IMR-90 (cell line): ENCODE measurements at regions not wholly inside any gene's neighbourhood (a gene's known extent, or its start where the extent isn't known, plus 50 kb on each side); places are given as distances from the start of the nearest gene placed in this dataset.

Experiments used
- ATAC-seq: fragments of 200-7000 bp; cut with Tn5 transposase; 2 replicates; pipeline ENCODE4 v1.9.1; 2020; ENCODE audit warnings: low read depth, mild to moderate bottlenecking, moderate library complexity
- BruUV-seq: library from RNA; stranded (reverse); fragments of 400-500 nt; replicated peaks from 2 replicates; lab custom pipeline; 2021; lab: Mats Ljungman, UMichigan
- CTCF ChIA-PET: fragments of 300-600 bp; formaldehyde crosslinking; extraction: SDS; loops from one replicate; lab custom pipeline; 2021; ENCODE audit warnings: antibody characterized with exemption; lab: Yijun Ruan, JAX
- POLR2A ChIA-PET: fragments of 300-600 bp; sonication (Branson Sonifier 250); formaldehyde crosslinking; loops from one replicate; lab custom pipeline; 2022; ENCODE audit warnings: antibody characterized with exemption; ENCODE audit not compliant: unreplicated experiment; lab: Charles Lee
- DNase-seq: peaks from one replicate; pipeline ENCODE4 v3.0.0; 2013
- H2AFZ ChIP-seq: replicated peaks from 2 replicates; pipeline ENCODE3; 2013; ENCODE audit warnings: low read length, mild to moderate bottlenecking; ENCODE audit not compliant: poor library complexity
- H2AK5ac ChIP-seq: 2 replicates; pipeline ENCODE4 v1.6.1; 2013; ENCODE audit warnings: low read depth, low read length, inconsistent platforms
- H2AK9ac ChIP-seq: replicated peaks from 2 replicates; pipeline ENCODE3; 2013; ENCODE audit warnings: mild to moderate bottlenecking, low read depth, low read length, moderate library complexity; ENCODE audit not compliant: poor library complexity
- H2BK120ac ChIP-seq: 2 replicates; pipeline ENCODE4 v1.6.1; 2013; ENCODE audit warnings: low read depth, low read length, inconsistent platforms
- H2BK15ac ChIP-seq: 3 replicates; pipeline ENCODE4 v1.6.1; 2013; ENCODE audit warnings: low read depth, low read length, inconsistent platforms
- H2BK20ac ChIP-seq: 2 replicates; pipeline ENCODE4 v1.6.1; 2013; ENCODE audit warnings: low read depth, mild to moderate bottlenecking, inconsistent platforms, low read length, moderate library complexity
- H2BK5ac ChIP-seq: 2 replicates; pipeline ENCODE4 v1.6.1; 2013; ENCODE audit warnings: mild to moderate bottlenecking, low read depth, low read length, inconsistent platforms; ENCODE audit not compliant: poor library complexity, severe bottlenecking
- H3K14ac ChIP-seq: replicated peaks from 2 replicates; pipeline ENCODE4 v1.6.1; 2013; ENCODE audit warnings: low read depth, low read length, inconsistent platforms
- H3K18ac ChIP-seq: 2 replicates; pipeline ENCODE4 v1.6.1; 2013; ENCODE audit warnings: low read depth, low read length, control low read depth
- H3K23ac ChIP-seq: 2 replicates; pipeline ENCODE4 v1.6.1; 2013; ENCODE audit warnings: low read depth, low read length, inconsistent platforms
- H3K27ac ChIP-seq: 2 replicates; pipeline ENCODE4 v1.5.1; 2013; ENCODE audit warnings: mild to moderate bottlenecking, control low read depth, low read length; ENCODE audit not compliant: insufficient read depth
- H3K27me3 ChIP-seq: 2 replicates; pipeline ENCODE4 v1.6.1; 2013; ENCODE audit warnings: low read length; ENCODE audit not compliant: control insufficient read depth, insufficient read depth
- H3K36me3 ChIP-seq: 2 replicates; pipeline ENCODE4 v1.6.1; 2013; ENCODE audit warnings: low read length, mixed read lengths; ENCODE audit not compliant: control insufficient read depth, insufficient read depth
- H3K4ac ChIP-seq: 2 replicates; pipeline ENCODE4 v1.6.1; 2013; ENCODE audit warnings: low read depth, low read length, inconsistent platforms
- H3K4me1 ChIP-seq: 2 replicates; pipeline ENCODE4 v1.6.1; 2013; ENCODE audit warnings: low read length, mixed read lengths; ENCODE audit not compliant: control insufficient read depth, insufficient read depth
- H3K4me2 ChIP-seq: 2 replicates; pipeline ENCODE4 v1.6.1; 2013; ENCODE audit warnings: low read depth, mild to moderate bottlenecking, control low read depth, low read length, moderate library complexity
- H3K4me3 ChIP-seq: 2 replicates; pipeline ENCODE4 v1.5.1; 2013; ENCODE audit warnings: low read depth, mild to moderate bottlenecking, control low read depth, low read length, moderate library complexity; ENCODE audit not compliant: insufficient read depth
- H3K56ac ChIP-seq: 2 replicates; pipeline ENCODE4 v1.6.1; 2013; ENCODE audit warnings: low read length, inconsistent platforms; ENCODE audit not compliant: insufficient read depth; ENCODE audit errors: extremely low read depth
- H3K79me1 ChIP-seq, 2 experiments: 2 replicates each; pipeline ENCODE4 v1.6.1; 2013; ENCODE audit warnings: low read length in 2 of 2, inconsistent platforms in 1 of 2, low read depth in 1 of 2
- H3K9ac ChIP-seq: 2 replicates; pipeline ENCODE4 v1.6.1; 2013; ENCODE audit warnings: low read depth, low read length, control low read depth
- H3K9me1 ChIP-seq: 2 replicates; pipeline ENCODE4 v1.6.1; 2013; ENCODE audit warnings: low read length, inconsistent platforms; ENCODE audit not compliant: insufficient read depth
- H3K9me3 ChIP-seq: 2 replicates; pipeline ENCODE4 v1.6.1; 2013; ENCODE audit warnings: low read length; ENCODE audit not compliant: control insufficient read depth, insufficient read depth
- H4K20me1 ChIP-seq: 2 replicates; pipeline ENCODE4 v1.6.1; 2013; ENCODE audit warnings: low read length, inconsistent platforms; ENCODE audit not compliant: insufficient read depth
- H4K5ac ChIP-seq: 2 replicates; pipeline ENCODE4 v1.6.1; 2013; ENCODE audit warnings: mild to moderate bottlenecking, low read depth, low read length, control low read depth
- H4K8ac ChIP-seq, 2 experiments: 2 replicates each; pipeline ENCODE4 v1.6.1; 2013; ENCODE audit warnings: low read depth in 2 of 2, low read length in 2 of 2, control low read depth in 1 of 2, inconsistent platforms in 1 of 2
- H4K91ac ChIP-seq: 2 replicates; pipeline ENCODE4 v1.6.1; 2013; ENCODE audit warnings: low read depth, low read length, inconsistent platforms; ENCODE audit not compliant: insufficient read depth
- CEBPB ChIP-seq: IDR thresholded peaks from 2 replicates; pipeline ENCODE4 v1.6.1; 2012; ENCODE audit warnings: low read depth, low read length, improper control_type of control experiment
- CHD1 ChIP-seq: IDR thresholded peaks from 2 replicates; pipeline ENCODE4 v1.6.1; 2012; ENCODE audit warnings: low read depth, low read length, improper control_type of control experiment
- FOS ChIP-seq: fragments of 150-350 bp; IDR thresholded peaks from 2 replicates; pipeline ENCODE4 v1.6.1; 2016; ENCODE audit warnings: low read depth, low read length
- MAFK ChIP-seq: IDR thresholded peaks from 2 replicates; pipeline ENCODE4 v1.6.1; 2012; ENCODE audit warnings: low read depth, low read length, improper control_type of control experiment
- MAZ ChIP-seq: IDR thresholded peaks from 2 replicates; pipeline ENCODE4 v1.6.1; 2012; ENCODE audit warnings: low read depth, mild to moderate bottlenecking, low read length, improper control_type of control experiment, moderate library complexity, borderline replicate concordance
- MXI1 ChIP-seq: IDR thresholded peaks from 2 replicates; pipeline ENCODE4 v1.6.1; 2012; ENCODE audit warnings: low read depth, mild to moderate bottlenecking, low read length, moderate library complexity, borderline replicate concordance
- NFE2L2 ChIP-seq: fragments of 150-350 bp; IDR thresholded peaks from 2 replicates; pipeline ENCODE4 v1.6.1; 2016; ENCODE audit warnings: low read depth, mild to moderate bottlenecking, low read length
- POLR2A ChIP-seq: IDR thresholded peaks from 2 replicates; pipeline ENCODE4 v1.6.1; 2012; ENCODE audit warnings: mild to moderate bottlenecking, low read depth, low read length
- RAD21 ChIP-seq: IDR thresholded peaks from 2 replicates; pipeline ENCODE4 v1.6.1; 2012; ENCODE audit warnings: low read length, improper control_type of control experiment
- RCOR1 ChIP-seq: IDR thresholded peaks from 2 replicates; pipeline ENCODE4 v1.6.1; 2012; ENCODE audit warnings: mild to moderate bottlenecking, low read length, improper control_type of control experiment; ENCODE audit not compliant: insufficient replicate concordance
- RFX5 ChIP-seq: IDR thresholded peaks from 2 replicates; pipeline ENCODE4 v1.8.0; 2012; ENCODE audit warnings: low read depth, mild to moderate bottlenecking, low read length, moderate library complexity
- SMC3 ChIP-seq: fragments of 150-350 bp; IDR thresholded peaks from 2 replicates; pipeline ENCODE4 v1.6.1; 2016; ENCODE audit warnings: low read depth, mild to moderate bottlenecking, antibody characterized with exemption, low read length, moderate library complexity
- WGBS, 2 experiments: methylation state at CpG; one replicate each; pipeline versions ENCODE4 v1.1.5 to v1.1.7; 2013; ENCODE audit warnings: missing lambda C conversion rate in 2 of 2; ENCODE audit not compliant: insufficient read length in 1 of 2; ENCODE audit errors: extremely low coverage in 2 of 2; 5-methylcytosine and 5-hydroxymethylcytosine counted together
- dilution Hi-C: fragments of 300-500 bp; cut with HindIII; formaldehyde crosslinking; loops from one replicate; pipeline ENCODE4 v1.14.3; 2018; ENCODE audit warnings: low sequenced_read_pairs; ENCODE audit not compliant: unreplicated experiment
- in situ Hi-C: fragments of 300-500 bp; cut with MboI; formaldehyde crosslinking; loops from 3 replicates; pipeline ENCODE4 v1.14.3; 2019; ENCODE audit warnings: low sequenced_read_pairs, inconsistent platforms, mixed read lengths
- intact Hi-C: fragments of 100-400 bp; cut with micrococcal nuclease; formaldehyde crosslinking; loops from 2 replicates; pipeline ENCODE4 v1.10.0; 2022
- TF ChIP-seq, protein P1 (sequence below): conservative IDR thresholded peaks from 2 replicates; pipeline ENCODE4 v1.5.1; 2012; ENCODE audit warnings: mild to moderate bottlenecking, low read depth, low read length, improper control_type of control experiment
- TF ChIP-seq, protein P2 (sequence below): fragments of 150-350 bp; IDR thresholded peaks from 2 replicates; pipeline ENCODE4 v1.6.1; 2017; ENCODE audit warnings: mild to moderate bottlenecking, antibody characterized with exemption, low read length, low read depth
- TF ChIP-seq, protein P3 (sequence below): fragments of 150-350 bp; IDR thresholded peaks from 2 replicates; pipeline ENCODE4 v1.6.1; 2016; ENCODE audit warnings: low read depth, mild to moderate bottlenecking, low read length, moderate library complexity, borderline replicate concordance

DNA sequence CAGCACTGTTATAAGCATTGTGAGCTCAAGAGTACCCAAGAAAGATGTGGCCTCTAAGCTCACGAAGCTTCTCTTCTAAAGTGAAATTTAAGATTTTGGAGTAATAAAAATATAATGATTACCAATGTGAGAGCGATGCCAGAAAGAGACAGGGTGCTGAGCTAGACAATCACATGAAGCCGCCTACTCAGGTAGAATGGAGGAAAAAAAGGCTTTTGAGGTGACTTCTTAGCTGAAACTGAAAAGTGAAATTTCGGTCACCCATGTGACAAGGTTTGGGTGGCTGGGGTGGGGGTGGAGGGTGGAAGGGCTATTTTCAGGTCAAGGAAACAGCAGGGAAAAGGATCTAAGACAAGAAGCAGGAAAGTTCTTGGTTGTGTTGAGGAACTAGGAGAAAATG, 388.2 kb upstream of the WWC1 start:
- Histone ChIP-seq H4K20me1 (no peaks in the 10 kb centered on the region), H2BK15ac (no peak overlapping the region), H2BK5ac (no peak overlapping the region), H3K4me2 (no peak overlapping the region), H2BK20ac (no peak overlapping the region), H4K91ac (no peak overlapping the region), H3K9me1 (no peaks in the 10 kb centered on the region), H3K9me3 (no peaks in the 10 kb centered on the region; the same call in 1 of the 2 replicates), H3K27ac (no peak overlapping the region), H3K4me3 (no peak overlapping the region), H3K18ac (no peak overlapping the region), H3K14ac (no peak overlapping the region), H3K23ac (no peak overlapping the region), H2AK9ac (no peak overlapping the region), H3K79me1 (no peaks in the 10 kb centered on the region), H2AK5ac (no peak overlapping the region), H3K4ac (no peak overlapping the region), H3K36me3 (no peaks in the 10 kb centered on the region), H3K56ac (no peak overlapping the region), H3K4me1 (no peaks in the 10 kb centered on the region), H2AFZ (no peak overlapping the region), H3K9ac (no peak overlapping the region), H3K27me3 (peaks cover 2% of the 10 kb centered on the region), H4K5ac (no peak overlapping the region), H2BK120ac (no peak overlapping the region), H4K8ac (no peak overlapping the region)
- ChIA-PET CTCF (interaction anchor here (0.5 kb wide), 1 partner anchor 113 kb away, joined by 4 read pairs; no protein-coding TSS in a partner anchor), POLR2A (no interaction called here)
- intact Hi-C loops (no loop called here), dilution Hi-C loops (no loop called here), in situ Hi-C loops (no loop called here)
- WGBS, 2 experiments = no CpG with 5 or more reads among the region's 4 CpGs
- no TSS peak for BruUV-seq
- DNase-seq = no peak
- TF ChIP-seq, protein P1, sequence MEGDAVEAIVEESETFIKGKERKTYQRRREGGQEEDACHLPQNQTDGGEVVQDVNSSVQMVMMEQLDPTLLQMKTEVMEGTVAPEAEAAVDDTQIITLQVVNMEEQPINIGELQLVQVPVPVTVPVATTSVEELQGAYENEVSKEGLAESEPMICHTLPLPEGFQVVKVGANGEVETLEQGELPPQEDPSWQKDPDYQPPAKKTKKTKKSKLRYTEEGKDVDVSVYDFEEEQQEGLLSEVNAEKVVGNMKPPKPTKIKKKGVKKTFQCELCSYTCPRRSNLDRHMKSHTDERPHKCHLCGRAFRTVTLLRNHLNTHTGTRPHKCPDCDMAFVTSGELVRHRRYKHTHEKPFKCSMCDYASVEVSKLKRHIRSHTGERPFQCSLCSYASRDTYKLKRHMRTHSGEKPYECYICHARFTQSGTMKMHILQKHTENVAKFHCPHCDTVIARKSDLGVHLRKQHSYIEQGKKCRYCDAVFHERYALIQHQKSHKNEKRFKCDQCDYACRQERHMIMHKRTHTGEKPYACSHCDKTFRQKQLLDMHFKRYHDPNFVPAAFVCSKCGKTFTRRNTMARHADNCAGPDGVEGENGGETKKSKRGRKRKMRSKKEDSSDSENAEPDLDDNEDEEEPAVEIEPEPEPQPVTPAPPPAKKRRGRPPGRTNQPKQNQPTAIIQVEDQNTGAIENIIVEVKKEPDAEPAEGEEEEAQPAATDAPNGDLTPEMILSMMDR = no peak
- no peak for TF ChIP-seq CHD1
- TF ChIP-seq CEBPB = no peak
- TF ChIP-seq MXI1 = no peak
- TF ChIP-seq FOS = no peak
- TF ChIP-seq RAD21 = no peak
- no peak for TF ChIP-seq RCOR1
- TF ChIP-seq, protein P2, sequence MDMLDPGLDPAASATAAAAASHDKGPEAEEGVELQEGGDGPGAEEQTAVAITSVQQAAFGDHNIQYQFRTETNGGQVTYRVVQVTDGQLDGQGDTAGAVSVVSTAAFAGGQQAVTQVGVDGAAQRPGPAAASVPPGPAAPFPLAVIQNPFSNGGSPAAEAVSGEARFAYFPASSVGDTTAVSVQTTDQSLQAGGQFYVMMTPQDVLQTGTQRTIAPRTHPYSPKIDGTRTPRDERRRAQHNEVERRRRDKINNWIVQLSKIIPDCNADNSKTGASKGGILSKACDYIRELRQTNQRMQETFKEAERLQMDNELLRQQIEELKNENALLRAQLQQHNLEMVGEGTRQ = no peak
- no peak for TF ChIP-seq NFE2L2
- no peak for TF ChIP-seq RFX5
- no peak for TF ChIP-seq MAZ
- TF ChIP-seq, protein P3, sequence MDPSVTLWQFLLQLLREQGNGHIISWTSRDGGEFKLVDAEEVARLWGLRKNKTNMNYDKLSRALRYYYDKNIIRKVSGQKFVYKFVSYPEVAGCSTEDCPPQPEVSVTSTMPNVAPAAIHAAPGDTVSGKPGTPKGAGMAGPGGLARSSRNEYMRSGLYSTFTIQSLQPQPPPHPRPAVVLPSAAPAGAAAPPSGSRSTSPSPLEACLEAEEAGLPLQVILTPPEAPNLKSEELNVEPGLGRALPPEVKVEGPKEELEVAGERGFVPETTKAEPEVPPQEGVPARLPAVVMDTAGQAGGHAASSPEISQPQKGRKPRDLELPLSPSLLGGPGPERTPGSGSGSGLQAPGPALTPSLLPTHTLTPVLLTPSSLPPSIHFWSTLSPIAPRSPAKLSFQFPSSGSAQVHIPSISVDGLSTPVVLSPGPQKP = no peak
- TF ChIP-seq MAFK = no peak
- no peak for TF ChIP-seq SMC3
- TF ChIP-seq POLR2A = no peak
- no peak for ATAC-seq
